H9 (cell line): ENCODE measurements at regions not wholly inside any gene's neighbourhood (a gene's known extent, or its start where the extent isn't known, plus 50 kb on each side); places are given as distances from the start of the nearest gene placed in this dataset.

Experiments
- DNase-seq: peaks from one replicate; pipeline ENCODE4 v3.0.0-alpha.2; 2017
- H2AFZ ChIP-seq: one replicate; pipeline ENCODE4 v1.6.1; 2013; ENCODE audit warnings: mild to moderate bottlenecking, low read length, control low read depth, moderate library complexity
- H2AK5ac ChIP-seq: 2 replicates; pipeline ENCODE4 v1.6.1; 2013; ENCODE audit warnings: low read length, control low read depth, mixed read lengths; ENCODE audit not compliant: insufficient read length
- H2BK120ac ChIP-seq: one replicate; pipeline ENCODE4 v1.6.1; 2013; ENCODE audit warnings: low read depth, mild to moderate bottlenecking, low read length, control low read depth, inconsistent platforms; ENCODE audit not compliant: poor library complexity, severe bottlenecking
- H2BK12ac ChIP-seq: 2 replicates; pipeline ENCODE4 v1.6.1; 2013; ENCODE audit warnings: low read length, control low read depth, mixed read lengths, low read depth; ENCODE audit not compliant: insufficient read length
- H2BK15ac ChIP-seq: 2 replicates; pipeline ENCODE4 v1.6.1; 2013; ENCODE audit warnings: low read depth, low read length, control low read depth
- H2BK20ac ChIP-seq: one replicate; pipeline ENCODE4 v1.6.1; 2013; ENCODE audit warnings: low read depth, mild to moderate bottlenecking, low read length, control low read depth, inconsistent platforms; ENCODE audit not compliant: poor library complexity, severe bottlenecking
- H2BK5ac ChIP-seq: 2 replicates; pipeline ENCODE4 v1.6.1; 2013; ENCODE audit warnings: low read length, control low read depth, mixed read lengths; ENCODE audit not compliant: insufficient read length
- H3K14ac ChIP-seq: 2 replicates; pipeline ENCODE4 v1.6.1; 2013; ENCODE audit warnings: low read length, control low read depth; ENCODE audit not compliant: insufficient read depth
- H3K18ac ChIP-seq: 2 replicates; pipeline ENCODE4 v1.6.1; 2013; ENCODE audit warnings: low read depth, mild to moderate bottlenecking, mixed read lengths, low read length, control low read depth; ENCODE audit not compliant: insufficient read length
- H3K23ac ChIP-seq: 2 replicates; pipeline ENCODE4 v1.6.1; 2013; ENCODE audit warnings: low read length, control low read depth, mixed read lengths, low read depth; ENCODE audit not compliant: insufficient read length
- H3K23me2 ChIP-seq: 2 replicates; pipeline ENCODE4 v1.6.1; 2013; ENCODE audit warnings: low read depth, mild to moderate bottlenecking, mixed read lengths, low read length, control low read depth; ENCODE audit not compliant: insufficient read length, poor library complexity, severe bottlenecking
- H3K27ac ChIP-seq: 2 replicates; pipeline ENCODE4 v1.5.1; 2013; ENCODE audit warnings: low read length, control low read depth, mixed read lengths, low read depth; ENCODE audit not compliant: insufficient read length
- H3K27me3 ChIP-seq: 2 replicates; pipeline ENCODE4 v1.6.1; 2013; ENCODE audit warnings: low read length, control low read depth, inconsistent platforms; ENCODE audit not compliant: insufficient read depth
- H3K4ac ChIP-seq: 2 replicates; pipeline ENCODE4 v1.6.1; 2013; ENCODE audit warnings: low read depth, mild to moderate bottlenecking, control low read depth, inconsistent platforms, low read length, moderate library complexity
- H3K4me1 ChIP-seq: 2 replicates; pipeline ENCODE4 v1.6.1; 2013; ENCODE audit warnings: low read length, control low read depth, inconsistent platforms; ENCODE audit not compliant: insufficient read depth
- H3K4me2 ChIP-seq: 2 replicates; pipeline ENCODE4 v1.6.1; 2013; ENCODE audit warnings: low read length, control low read depth, mixed read lengths; ENCODE audit not compliant: insufficient read length, insufficient read depth
- H3K56ac ChIP-seq: 2 replicates; pipeline ENCODE4 v1.6.1; 2013; ENCODE audit warnings: low read depth, mild to moderate bottlenecking, mixed read lengths, low read length, control low read depth; ENCODE audit not compliant: insufficient read length
- H3K79me1 ChIP-seq: 2 replicates; pipeline ENCODE4 v1.6.1; 2013; ENCODE audit warnings: low read depth, mild to moderate bottlenecking, moderate library complexity, low read length, control low read depth, inconsistent platforms; ENCODE audit not compliant: insufficient read depth, poor library complexity, severe bottlenecking
- H3K79me2 ChIP-seq: 2 replicates; pipeline ENCODE4 v1.6.1; 2013; ENCODE audit warnings: low read length, control low read depth, inconsistent platforms; ENCODE audit not compliant: insufficient read depth
- H3K9ac ChIP-seq: 2 replicates; pipeline ENCODE4 v1.6.1; 2013; ENCODE audit warnings: low read length, control low read depth, mixed read lengths; ENCODE audit not compliant: insufficient read length; ENCODE audit errors: extremely low read depth
- H3K9me3 ChIP-seq: one replicate; pipeline ENCODE4 v1.6.1; 2013; ENCODE audit warnings: low read depth, low read length, inconsistent platforms; ENCODE audit not compliant: control insufficient read depth
- H3T11ph ChIP-seq: one replicate; pipeline ENCODE4 v1.6.1; 2013; ENCODE audit warnings: mild to moderate bottlenecking, low read length, control low read depth, inconsistent platforms
- H4K20me1 ChIP-seq: one replicate; pipeline ENCODE4 v1.6.1; 2013; ENCODE audit not compliant: control insufficient read depth, insufficient read length, insufficient read depth
- H4K5ac ChIP-seq: 2 replicates; pipeline ENCODE4 v1.6.1; 2013; ENCODE audit warnings: low read depth, mild to moderate bottlenecking, mixed read lengths, low read length, control low read depth; ENCODE audit not compliant: insufficient read length
- H4K8ac ChIP-seq: replicated peaks from 2 replicates; pipeline ENCODE4 v1.6.1; 2013; ENCODE audit warnings: low read length, control low read depth, mixed read lengths, low read depth; ENCODE audit not compliant: insufficient read length
- H4K91ac ChIP-seq: 2 replicates; pipeline ENCODE4 v1.6.1; 2013; ENCODE audit warnings: low read depth, mild to moderate bottlenecking, moderate library complexity, mixed read lengths, low read length, control low read depth; ENCODE audit not compliant: insufficient read length
- H3K27ac Mint-ChIP-seq, 3 experiments: 2 replicates in 2 of 3; 3 replicates in 1 of 3; pipeline ENCODE4 v1.8.0; 2020 to 2021; ENCODE audit warnings: mixed read lengths in 3 of 3, mild to moderate bottlenecking in 1 of 3, moderate library complexity in 1 of 3
- H3K27me3 Mint-ChIP-seq: 2 replicates; pipeline ENCODE4 v1.8.0; 2021; ENCODE audit warnings: low read depth, mild to moderate bottlenecking, moderate library complexity, mixed read lengths
- H3K36me3 Mint-ChIP-seq, 3 experiments: 2 replicates in 2 of 3; 3 replicates in 1 of 3; pipeline ENCODE4 v1.8.0; 2020 to 2021; ENCODE audit warnings: low read depth in 3 of 3, mixed read lengths in 3 of 3; ENCODE audit not compliant: insufficient read depth in 1 of 3
- H3K4me1 Mint-ChIP-seq, 2 experiments: 2 replicates each; pipeline ENCODE4 v1.8.0; 2020; ENCODE audit warnings: mixed read lengths in 2 of 2
- H3K4me3 Mint-ChIP-seq, 2 experiments: 2 replicates in 1 of 2; 3 replicates in 1 of 2; pipeline ENCODE4 v1.8.0; 2020 to 2021; ENCODE audit warnings: mild to moderate bottlenecking in 2 of 2, mixed read lengths in 2 of 2, moderate library complexity in 1 of 2
- H3K9me3 Mint-ChIP-seq, 2 experiments: 2 replicates in 1 of 2; 3 replicates in 1 of 2; pipeline ENCODE4 v1.8.0; 2020; ENCODE audit warnings: mild to moderate bottlenecking in 2 of 2, mixed read lengths in 2 of 2, moderate library complexity in 1 of 2
- WGBS: extraction: QIAGEN DNeasy Blood & Tissue Kit; methylation state at CpG from one replicate; pipeline ENCODE4 v1.1.7; 2013; ENCODE audit warnings: missing lambda C conversion rate, low lambda C conversion rate, mixed read lengths; ENCODE audit not compliant: insufficient read length; ENCODE audit errors: extremely low coverage; 5-methylcytosine and 5-hydroxymethylcytosine counted together
- TF ChIP-seq, protein P1 (sequence below): fragments of 200-600 bp; sonication (generic); conservative IDR thresholded peaks from 3 replicates; pipeline ENCODE4 v1.8.0; 2021; ENCODE audit warnings: antibody characterized with exemption, mild to moderate bottlenecking

DNA sequence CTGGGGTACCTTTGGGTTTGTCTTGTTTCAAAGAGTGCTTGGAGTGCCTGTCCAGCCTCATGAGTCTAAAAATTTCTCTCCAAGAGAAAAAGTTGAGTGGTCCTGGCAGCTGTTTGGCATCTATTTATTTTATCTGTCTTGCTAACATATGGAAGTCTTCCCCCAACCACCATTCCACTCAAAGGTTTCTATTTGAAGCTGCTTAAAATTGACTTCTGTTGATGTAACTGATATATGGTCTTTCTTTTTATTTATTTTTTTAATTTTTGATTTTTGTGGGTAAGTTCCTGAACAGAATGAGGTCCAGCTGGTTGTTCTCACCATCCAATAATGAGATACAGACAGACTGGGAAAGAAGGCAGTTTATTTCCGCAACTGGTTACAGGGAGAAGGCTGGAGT, 178.7 kb upstream of the SGCD start:
- no peaks in the 10 kb centered on the region for H4K20me1 ChIP-seq
- H3K4me2 ChIP-seq: no peak overlapping the region
- no peak overlapping the region for H2BK12ac ChIP-seq
- no peak overlapping the region for H4K5ac ChIP-seq
- no peak overlapping the region for H3K18ac ChIP-seq
- no peaks in the 10 kb centered on the region for H3K9me3 ChIP-seq
- no peak overlapping the region for H3K56ac ChIP-seq
- H3K23ac ChIP-seq: no peak overlapping the region
- H2BK5ac ChIP-seq: no peak overlapping the region
- no peak overlapping the region for H2AFZ ChIP-seq
- H4K91ac ChIP-seq: no peak overlapping the region
- no peak overlapping the region for H3K4ac ChIP-seq
- H3K36me3 Mint-ChIP-seq: peaks cover 0 to 1% (median 0%) of the 10 kb centered on the region in 3 experiments; a peak in 2 of 7 replicates
- no peak overlapping the region for H3K27ac Mint-ChIP-seq
- no peaks in the 10 kb centered on the region for H3K79me1 ChIP-seq
- DNase-seq: no peak
- no CpG with 5 or more reads among the region's 1 CpG for WGBS
- no peak overlapping the region for H3K14ac ChIP-seq
- no peak overlapping the region for H2BK120ac ChIP-seq
- H3K79me2 ChIP-seq: no peaks in the 10 kb centered on the region
- no peak overlapping the region for H3K4me3 Mint-ChIP-seq
- H2BK15ac ChIP-seq: no peak overlapping the region
- H4K8ac ChIP-seq: no peak overlapping the region
- H3K4me1 ChIP-seq: no peaks in the 10 kb centered on the region; the same call in 1 of the 2 replicates
- H2BK20ac ChIP-seq: no peak overlapping the region
- H3K27ac ChIP-seq: no peak overlapping the region
- H3T11ph ChIP-seq: no peak overlapping the region
- H3K9ac ChIP-seq: no peak overlapping the region
- peaks cover 0 to 6% of the 10 kb centered on the region in 2 experiments; a peak in 1 of 4 replicates for H3K4me1 Mint-ChIP-seq
- peaks cover 3 to 10% of the 10 kb centered on the region in 2 experiments; a peak in 3 of 5 replicates for H3K9me3 Mint-ChIP-seq
- no peaks in the 10 kb centered on the region for H3K27me3 ChIP-seq
- no peaks in the 10 kb centered on the region for H3K23me2 ChIP-seq
- no peaks in the 10 kb centered on the region for H3K27me3 Mint-ChIP-seq
- TF ChIP-seq, protein P1, sequence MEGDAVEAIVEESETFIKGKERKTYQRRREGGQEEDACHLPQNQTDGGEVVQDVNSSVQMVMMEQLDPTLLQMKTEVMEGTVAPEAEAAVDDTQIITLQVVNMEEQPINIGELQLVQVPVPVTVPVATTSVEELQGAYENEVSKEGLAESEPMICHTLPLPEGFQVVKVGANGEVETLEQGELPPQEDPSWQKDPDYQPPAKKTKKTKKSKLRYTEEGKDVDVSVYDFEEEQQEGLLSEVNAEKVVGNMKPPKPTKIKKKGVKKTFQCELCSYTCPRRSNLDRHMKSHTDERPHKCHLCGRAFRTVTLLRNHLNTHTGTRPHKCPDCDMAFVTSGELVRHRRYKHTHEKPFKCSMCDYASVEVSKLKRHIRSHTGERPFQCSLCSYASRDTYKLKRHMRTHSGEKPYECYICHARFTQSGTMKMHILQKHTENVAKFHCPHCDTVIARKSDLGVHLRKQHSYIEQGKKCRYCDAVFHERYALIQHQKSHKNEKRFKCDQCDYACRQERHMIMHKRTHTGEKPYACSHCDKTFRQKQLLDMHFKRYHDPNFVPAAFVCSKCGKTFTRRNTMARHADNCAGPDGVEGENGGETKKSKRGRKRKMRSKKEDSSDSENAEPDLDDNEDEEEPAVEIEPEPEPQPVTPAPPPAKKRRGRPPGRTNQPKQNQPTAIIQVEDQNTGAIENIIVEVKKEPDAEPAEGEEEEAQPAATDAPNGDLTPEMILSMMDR: no peak
- no peak overlapping the region for H2AK5ac ChIP-seq
